Ishikawa (cell line): ENCODE measurements at regions not wholly inside any gene's neighbourhood (a gene's known extent, or its start where the extent isn't known, plus 50 kb on each side); places are given as distances from the start of the nearest gene placed in this dataset.

Experiments
- CEBPB ChIP-seq: IDR thresholded peaks from 2 replicates; pipeline ENCODE4 v1.6.1; 2012
- CREB1 ChIP-seq: IDR thresholded peaks from 2 replicates; pipeline ENCODE4 v1.6.1; 2012; ENCODE audit warnings: low read depth
- EGR1 ChIP-seq: IDR thresholded peaks from 2 replicates; pipeline ENCODE4 v1.6.1; 2012
- EP300 ChIP-seq: IDR thresholded peaks from 2 replicates; pipeline ENCODE4 v1.6.1; 2012; ENCODE audit warnings: borderline replicate concordance
- FOXM1 ChIP-seq: IDR thresholded peaks from 2 replicates; pipeline ENCODE4 v1.6.1; 2012; ENCODE audit warnings: low read depth, borderline replicate concordance
- NFIC ChIP-seq: IDR thresholded peaks from 2 replicates; pipeline ENCODE4 v1.6.1; 2012
- RAD21 ChIP-seq: IDR thresholded peaks from 2 replicates; pipeline ENCODE4 v1.6.1; 2012; ENCODE audit warnings: low read depth
- TAF1 ChIP-seq: IDR thresholded peaks from 2 replicates; pipeline ENCODE4 v1.6.1; 2012; ENCODE audit warnings: low read depth, mild to moderate bottlenecking
- TCF12 ChIP-seq: IDR thresholded peaks from 2 replicates; pipeline ENCODE4 v1.6.1; 2012; ENCODE audit warnings: low read depth
- TEAD4 ChIP-seq: IDR thresholded peaks from 2 replicates; pipeline ENCODE4 v1.6.1; 2012
- YY1 ChIP-seq: IDR thresholded peaks from 2 replicates; pipeline ENCODE4 v1.6.1; 2012; ENCODE audit warnings: low read depth
- ZBTB7A ChIP-seq: IDR thresholded peaks from 2 replicates; pipeline ENCODE4 v1.6.1; 2012; ENCODE audit warnings: low read depth
- TF ChIP-seq, protein P1 (sequence below): IDR thresholded peaks from 2 replicates; pipeline ENCODE4 v1.6.1; 2012
- TF ChIP-seq, protein P2 (sequence below): IDR thresholded peaks from 2 replicates; pipeline ENCODE4 v1.6.1; 2012
- TF ChIP-seq, protein P3 (sequence below): IDR thresholded peaks from 2 replicates; pipeline ENCODE4 v1.6.1; 2012; ENCODE audit warnings: low read depth, mild to moderate bottlenecking

GRCh38 chr3:177735431-177735830 lies 538.1 kb upstream of the TBL1XR1 start:
- TF ChIP-seq TAF1 (no peak), YY1 (no peak), RAD21 (no peak), EGR1 (no peak), NFIC (no peak), TCF12 (no peak), CEBPB (no peak), EP300 (no peak), CREB1 (no peak), TEAD4 (no peak)
- TF ChIP-seq, protein P1, sequence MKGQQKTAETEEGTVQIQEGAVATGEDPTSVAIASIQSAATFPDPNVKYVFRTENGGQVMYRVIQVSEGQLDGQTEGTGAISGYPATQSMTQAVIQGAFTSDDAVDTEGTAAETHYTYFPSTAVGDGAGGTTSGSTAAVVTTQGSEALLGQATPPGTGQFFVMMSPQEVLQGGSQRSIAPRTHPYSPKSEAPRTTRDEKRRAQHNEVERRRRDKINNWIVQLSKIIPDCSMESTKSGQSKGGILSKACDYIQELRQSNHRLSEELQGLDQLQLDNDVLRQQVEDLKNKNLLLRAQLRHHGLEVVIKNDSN = no peak
- TF ChIP-seq, protein P2, sequence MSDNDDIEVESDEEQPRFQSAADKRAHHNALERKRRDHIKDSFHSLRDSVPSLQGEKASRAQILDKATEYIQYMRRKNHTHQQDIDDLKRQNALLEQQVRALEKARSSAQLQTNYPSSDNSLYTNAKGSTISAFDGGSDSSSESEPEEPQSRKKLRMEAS = no peak

- no peak for TF ChIP-seq ZBTB7A
- no peak for TF ChIP-seq TAF1
- no peak for TF ChIP-seq TEAD4
- no peak for TF ChIP-seq CREB1
- TF ChIP-seq, protein P3, sequence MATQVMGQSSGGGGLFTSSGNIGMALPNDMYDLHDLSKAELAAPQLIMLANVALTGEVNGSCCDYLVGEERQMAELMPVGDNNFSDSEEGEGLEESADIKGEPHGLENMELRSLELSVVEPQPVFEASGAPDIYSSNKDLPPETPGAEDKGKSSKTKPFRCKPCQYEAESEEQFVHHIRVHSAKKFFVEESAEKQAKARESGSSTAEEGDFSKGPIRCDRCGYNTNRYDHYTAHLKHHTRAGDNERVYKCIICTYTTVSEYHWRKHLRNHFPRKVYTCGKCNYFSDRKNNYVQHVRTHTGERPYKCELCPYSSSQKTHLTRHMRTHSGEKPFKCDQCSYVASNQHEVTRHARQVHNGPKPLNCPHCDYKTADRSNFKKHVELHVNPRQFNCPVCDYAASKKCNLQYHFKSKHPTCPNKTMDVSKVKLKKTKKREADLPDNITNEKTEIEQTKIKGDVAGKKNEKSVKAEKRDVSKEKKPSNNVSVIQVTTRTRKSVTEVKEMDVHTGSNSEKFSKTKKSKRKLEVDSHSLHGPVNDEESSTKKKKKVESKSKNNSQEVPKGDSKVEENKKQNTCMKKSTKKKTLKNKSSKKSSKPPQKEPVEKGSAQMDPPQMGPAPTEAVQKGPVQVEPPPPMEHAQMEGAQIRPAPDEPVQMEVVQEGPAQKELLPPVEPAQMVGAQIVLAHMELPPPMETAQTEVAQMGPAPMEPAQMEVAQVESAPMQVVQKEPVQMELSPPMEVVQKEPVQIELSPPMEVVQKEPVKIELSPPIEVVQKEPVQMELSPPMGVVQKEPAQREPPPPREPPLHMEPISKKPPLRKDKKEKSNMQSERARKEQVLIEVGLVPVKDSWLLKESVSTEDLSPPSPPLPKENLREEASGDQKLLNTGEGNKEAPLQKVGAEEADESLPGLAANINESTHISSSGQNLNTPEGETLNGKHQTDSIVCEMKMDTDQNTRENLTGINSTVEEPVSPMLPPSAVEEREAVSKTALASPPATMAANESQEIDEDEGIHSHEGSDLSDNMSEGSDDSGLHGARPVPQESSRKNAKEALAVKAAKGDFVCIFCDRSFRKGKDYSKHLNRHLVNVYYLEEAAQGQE = no peak
- TF ChIP-seq RAD21 = peak; percentile 21; the same call in 1 of the 2 replicates
Measured at GRCh38 chr3:177739461-177739860, 542.2 kb upstream of the TBL1XR1 start.

GRCh38 chr3:177740254-177740653 lies 543.0 kb upstream of the TBL1XR1 start:
- TF ChIP-seq ZBTB7A (no peak), CEBPB (no peak), EP300 (no peak), TCF12 (no peak), YY1 (no peak), TEAD4 (no peak)
- TF ChIP-seq, protein P2 = no peak
- TF ChIP-seq, protein P3 = no peak

DNA sequence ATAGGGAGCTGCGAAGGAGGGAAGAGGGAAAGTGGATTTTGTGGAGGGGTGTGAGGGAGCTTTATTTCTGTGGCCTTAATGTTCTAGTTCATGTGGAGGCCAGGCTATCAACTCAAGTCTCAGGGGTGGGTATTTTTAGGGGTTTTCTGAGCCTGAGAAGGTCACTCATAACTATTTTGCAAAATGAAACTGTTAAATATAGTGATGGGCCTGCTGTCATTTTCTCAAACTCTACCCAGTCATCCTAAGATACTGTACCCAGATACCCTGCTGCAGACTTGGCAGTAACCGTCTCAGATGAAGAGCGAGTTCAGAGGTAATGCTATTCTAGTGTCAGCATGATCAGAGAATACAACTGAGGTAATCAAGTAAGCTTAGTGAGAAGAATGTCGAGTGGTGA lies 545.0 kb upstream of the TBL1XR1 start:
- TF ChIP-seq TEAD4 = no peak
- TF ChIP-seq EGR1 = no peak
- no peak for TF ChIP-seq TAF1
- TF ChIP-seq RAD21 = no peak
- TF ChIP-seq YY1 = no peak
- no peak for TF ChIP-seq ZBTB7A
- TF ChIP-seq CREB1 = no peak
- TF ChIP-seq, protein P3 = no peak
- TF ChIP-seq CEBPB = no peak
- TF ChIP-seq, protein P1 = no peak
- no peak for TF ChIP-seq NFIC
- TF ChIP-seq EP300 = no peak
- no peak for TF ChIP-seq TCF12
- TF ChIP-seq, protein P2 = no peak
- TF ChIP-seq FOXM1 = no peak
